Muscle of leg (tissue), 3 donors: ENCODE measurements at regions not wholly inside any gene's neighbourhood (a gene's known extent, or its start where the extent isn't known, plus 50 kb on each side); places are given as distances from the start of the nearest gene placed in this dataset.

Source experiments
- DNase-seq: peaks from one replicate; pipeline ENCODE4 v3.0.0; 2013
- H3K27ac ChIP-seq: one replicate; pipeline ENCODE4 v1.5.1; 2013; ENCODE audit warnings: mild to moderate bottlenecking, low read length, control low read depth
- H3K27me3 ChIP-seq: one replicate; pipeline ENCODE4 v1.6.1; 2013; ENCODE audit warnings: low read length; ENCODE audit not compliant: control insufficient read depth, insufficient read depth
- H3K36me3 ChIP-seq: one replicate; pipeline ENCODE4 v1.6.1; 2013; ENCODE audit warnings: low read length; ENCODE audit not compliant: control insufficient read depth, insufficient read depth
- H3K4me1 ChIP-seq: one replicate; pipeline ENCODE4 v1.6.1; 2013; ENCODE audit warnings: low read length; ENCODE audit not compliant: control insufficient read depth, insufficient read depth
- H3K4me3 ChIP-seq: one replicate; pipeline ENCODE4 v1.5.1; 2013; ENCODE audit warnings: low read length, control low read depth
- H3K9me3 ChIP-seq: replicated peaks from 2 replicates; pipeline ENCODE4 v1.6.1; 2013; ENCODE audit warnings: low read depth, low read length; ENCODE audit not compliant: control insufficient read depth
- WGBS: methylation state at CpG from one replicate; pipeline ENCODE4 v1.1.5; 2013; ENCODE audit warnings: missing lambda C conversion rate; ENCODE audit not compliant: insufficient coverage; 5-methylcytosine and 5-hydroxymethylcytosine counted together

- H3K27ac ChIP-seq: no peak overlapping the region
- H3K27me3 ChIP-seq: peaks cover 2% of the 10 kb centered on the region
- DNase-seq: no peak
- H3K36me3 ChIP-seq: no peaks in the 10 kb centered on the region
- no CpG with 5 or more reads among the region's 2 CpGs for WGBS
- peaks cover 5% of the 10 kb centered on the region for H3K4me1 ChIP-seq
- H3K9me3 ChIP-seq: no peaks in the 10 kb centered on the region
- H3K4me3 ChIP-seq: no peak overlapping the region
Measured at GRCh38 chr14:71583194-71583593, 349.0 kb upstream of the RGS6 start.

GRCh38 chr14:71583705-71584104, 348.5 kb upstream of the RGS6 start:
- H3K4me3 ChIP-seq: no peak overlapping the region
- H3K27ac ChIP-seq: no peak overlapping the region
- H3K4me1 ChIP-seq: peaks cover 5% of the 10 kb centered on the region
- H3K27me3 ChIP-seq: peaks cover 2% of the 10 kb centered on the region
- no peak for DNase-seq
- H3K36me3 ChIP-seq: no peaks in the 10 kb centered on the region
- H3K9me3 ChIP-seq: no peaks in the 10 kb centered on the region

- Histone ChIP-seq H3K4me1 (peaks cover 5% of the 10 kb centered on the region), H3K9me3 (no peaks in the 10 kb centered on the region), H3K36me3 (no peaks in the 10 kb centered on the region), H3K4me3 (no peak overlapping the region), H3K27me3 (peaks cover 2% of the 10 kb centered on the region), H3K27ac (no peak overlapping the region)
- DNase-seq: peak; percentile 79
Measured at GRCh38 chr14:71585361-71585760, 346.9 kb upstream of the RGS6 start.

GRCh38 chr14:71586131-71586897, 345.9 kb upstream of the RGS6 start:
- Histone ChIP-seq H3K27me3 (peaks cover 2% of the 10 kb centered on the region), H3K4me1 (peaks cover 5% of the 10 kb centered on the region), H3K4me3 (peak overlapping the region; percentile 9), H3K9me3 (no peaks in the 10 kb centered on the region), H3K27ac (no peak overlapping the region), H3K36me3 (no peaks in the 10 kb centered on the region)
- peak; percentile 52 for DNase-seq
- WGBS: 21% methylated on average over 11 of the region's 14 CpGs

- DNase-seq: no peak
- peaks cover 2% of the 10 kb centered on the region for H3K27me3 ChIP-seq
- no peak overlapping the region for H3K4me3 ChIP-seq
- H3K4me1 ChIP-seq: peaks cover 5% of the 10 kb centered on the region
- H3K36me3 ChIP-seq: no peaks in the 10 kb centered on the region
- no CpG with 5 or more reads among the region's 9 CpGs for WGBS
- no peak overlapping the region for H3K27ac ChIP-seq
- no peaks in the 10 kb centered on the region for H3K9me3 ChIP-seq
Measured at GRCh38 chr14:71588028-71588427, 344.2 kb upstream of the RGS6 start.

- peaks cover 5% of the 10 kb centered on the region for H3K4me1 ChIP-seq
- no peak overlapping the region for H3K4me3 ChIP-seq
- 95% methylated on average over 6 of the region's 10 CpGs for WGBS
- H3K9me3 ChIP-seq: no peaks in the 10 kb centered on the region
- H3K27me3 ChIP-seq: peaks cover 2% of the 10 kb centered on the region
- no peaks in the 10 kb centered on the region for H3K36me3 ChIP-seq
- no peak for DNase-seq
- H3K27ac ChIP-seq: no peak overlapping the region
Measured at GRCh38 chr14:71588576-71589215, 343.5 kb upstream of the RGS6 start.

GRCh38 chr14:71589609-71590008, 342.6 kb upstream of the RGS6 start:
- no peak for DNase-seq
- no CpG with 5 or more reads among the region's 2 CpGs for WGBS
- H3K4me3 ChIP-seq: no peak overlapping the region
- peaks cover 2% of the 10 kb centered on the region for H3K27me3 ChIP-seq
- H3K4me1 ChIP-seq: peaks cover 5% of the 10 kb centered on the region
- no peaks in the 10 kb centered on the region for H3K36me3 ChIP-seq
- H3K9me3 ChIP-seq: no peaks in the 10 kb centered on the region
- no peak overlapping the region for H3K27ac ChIP-seq

GRCh38 chr14:71590131-71590530, 342.1 kb upstream of the RGS6 start:
- DNase-seq: no peak
- WGBS: 90% methylated on average over 3 of the region's 5 CpGs
- Histone ChIP-seq H3K4me1 (peaks cover 5% of the 10 kb centered on the region), H3K27me3 (peaks cover 2% of the 10 kb centered on the region), H3K9me3 (no peaks in the 10 kb centered on the region), H3K36me3 (no peaks in the 10 kb centered on the region), H3K4me3 (no peak overlapping the region), H3K27ac (no peak overlapping the region)

- Histone ChIP-seq H3K27me3 (peaks cover 2% of the 10 kb centered on the region), H3K9me3 (no peaks in the 10 kb centered on the region), H3K27ac (no peak overlapping the region), H3K4me3 (no peak overlapping the region), H3K4me1 (peaks cover 2% of the 10 kb centered on the region), H3K36me3 (no peaks in the 10 kb centered on the region)
- no peak for DNase-seq
Measured at GRCh38 chr14:71591231-71591630, 341.0 kb upstream of the RGS6 start.

GRCh38 chr14:71591929-71592328, 340.3 kb upstream of the RGS6 start:
- Histone ChIP-seq H3K27me3 (no peaks in the 10 kb centered on the region), H3K36me3 (no peaks in the 10 kb centered on the region), H3K4me3 (no peak overlapping the region), H3K4me1 (no peaks in the 10 kb centered on the region), H3K27ac (no peak overlapping the region), H3K9me3 (no peaks in the 10 kb centered on the region)
- WGBS: no CpG with 5 or more reads among the region's 1 CpG
- no peak for DNase-seq
